Activated effector memory CD4-positive, alpha-beta T cell treated with anti-CD3 and anti-CD28 coated beads, Interleukin-2, amount 50 U/mL, for 16 hours (primary cell): ENCODE measurements at regions not wholly inside any gene's neighbourhood (a gene's known extent, or its start where the extent isn't known, plus 50 kb on each side); places are given as distances from the start of the nearest gene placed in this dataset.
"Not testable (repeated sequence)": the region's sequence is repeated elsewhere in the genome, so short reads cannot be mapped to it uniquely, and the experiment has no call there.

ENCODE experiments used
- DNase-seq: peaks from one replicate; pipeline ENCODE4 v3.0.0-alpha.2; 2020

DNA sequence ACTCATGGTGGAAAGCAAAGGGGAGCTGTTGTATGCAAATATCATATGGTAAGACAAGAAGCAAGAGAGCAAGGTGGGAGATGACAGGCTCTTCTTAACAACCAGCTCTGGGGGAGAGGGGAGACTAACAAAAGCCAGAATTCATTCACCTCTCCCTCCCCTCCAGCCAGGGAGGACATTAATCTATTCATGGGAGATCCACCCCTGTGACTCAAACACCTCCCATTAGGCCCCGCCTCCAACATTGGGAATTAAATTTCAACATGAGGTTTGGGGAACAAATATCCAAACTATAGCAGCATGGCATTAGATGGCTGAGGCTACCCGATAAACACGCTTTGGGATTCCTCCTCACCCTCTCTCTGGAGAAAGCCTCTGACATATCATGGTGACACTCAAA, 210.6 kb downstream of the RHOU start:
- DNase-seq: no peak

DNA sequence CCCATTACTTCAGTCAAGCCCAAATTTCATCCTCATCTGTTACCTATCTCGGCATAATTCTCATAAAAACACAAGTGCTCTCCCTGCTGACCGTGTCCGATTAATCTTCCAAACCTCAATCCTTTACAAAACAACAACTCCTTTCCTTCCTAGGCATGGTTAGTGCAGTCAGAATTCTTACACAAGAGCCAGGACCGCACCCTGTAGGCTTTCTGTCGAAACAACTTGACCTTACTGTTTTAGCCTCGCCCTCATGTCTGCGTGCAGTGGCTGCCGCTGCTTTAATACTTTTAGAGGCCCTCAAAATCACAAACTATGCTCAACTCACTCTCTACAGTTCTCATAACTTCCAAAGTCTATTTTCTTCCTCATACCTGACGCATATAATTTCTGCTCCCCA, 214.3 kb downstream of the RHOU start:
- DNase-seq: not testable (repeated sequence)

DNA sequence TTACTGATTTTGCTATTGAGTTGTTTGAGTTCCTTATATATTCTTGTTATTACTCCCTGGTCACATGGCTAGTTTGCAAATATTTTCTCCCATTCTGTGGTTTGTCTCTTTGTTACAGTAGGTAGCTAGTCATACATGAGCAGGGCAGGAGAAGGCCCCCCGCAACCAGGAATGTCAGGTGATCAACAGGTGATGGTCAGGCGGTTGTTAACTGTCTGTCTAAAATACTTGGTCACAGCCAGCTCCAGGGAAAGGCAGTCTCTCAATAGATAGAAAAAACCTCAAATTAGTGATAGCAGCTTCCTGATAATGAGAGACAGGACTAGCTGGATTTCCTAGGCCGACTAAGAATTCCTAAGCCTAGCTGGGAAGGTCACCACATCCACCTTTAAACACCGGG, 217.9 kb downstream of the RHOU start:
- no peak for DNase-seq

DNA sequence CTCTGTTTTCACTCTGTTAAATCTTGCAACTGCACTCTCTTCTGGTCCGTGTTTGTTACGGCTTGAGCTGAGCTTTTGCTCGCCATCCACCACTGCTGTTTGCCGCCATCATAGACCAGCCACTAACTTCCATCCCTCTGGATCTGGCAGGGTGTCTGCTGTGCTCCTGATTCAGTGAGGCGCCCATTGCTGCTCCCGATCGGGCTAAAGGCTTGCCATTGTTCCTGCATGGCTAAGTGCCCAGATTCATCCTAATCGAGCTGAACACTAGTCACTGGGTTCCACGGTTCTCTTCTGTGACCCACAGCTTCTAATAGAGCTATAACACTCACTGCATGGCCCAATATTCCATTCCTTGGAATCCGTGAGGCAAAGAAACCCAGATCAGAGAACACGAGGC, 218.5 kb downstream of the RHOU start:
- not testable (repeated sequence) for DNase-seq

DNA sequence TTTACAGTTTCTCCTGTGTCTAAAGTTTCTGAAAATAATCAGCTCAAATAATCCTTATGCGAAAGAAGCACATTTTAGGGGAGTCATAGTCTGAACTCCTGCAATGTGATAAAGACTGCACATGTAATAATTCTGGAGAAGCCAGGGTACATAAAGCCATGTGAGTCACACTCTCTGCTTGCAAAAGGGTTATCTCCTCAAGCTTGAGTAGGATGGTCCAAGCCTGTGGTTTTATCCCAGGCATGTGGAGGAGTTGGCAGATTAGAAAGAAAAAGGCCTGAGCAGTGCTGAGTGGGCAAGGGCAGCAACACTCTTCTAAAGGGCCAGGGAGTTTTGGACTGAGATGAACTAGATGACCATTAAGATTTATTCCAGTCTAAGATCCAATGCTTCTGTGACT, 220.4 kb downstream of the RHOU start:
- DNase-seq: no peak

DNA sequence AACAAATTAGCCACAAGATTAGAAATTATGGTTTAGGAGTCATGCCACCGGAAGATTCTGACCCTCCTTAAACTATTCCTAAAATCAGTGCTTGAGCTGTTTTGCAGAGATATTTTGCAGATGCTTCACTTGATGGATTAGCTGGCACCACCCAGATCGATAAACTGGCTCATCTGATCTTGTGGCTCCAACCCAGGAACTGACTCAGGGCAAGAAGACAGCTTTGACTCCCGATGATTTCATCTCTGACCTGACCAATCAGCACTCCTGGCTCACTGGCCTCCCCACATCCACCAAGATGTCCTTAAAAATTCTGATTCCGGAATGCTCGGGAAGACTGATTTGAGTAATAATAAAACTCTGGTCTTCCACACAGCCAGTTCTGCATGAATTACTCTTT, 221.6 kb downstream of the RHOU start:
- DNase-seq: no peak

DNA sequence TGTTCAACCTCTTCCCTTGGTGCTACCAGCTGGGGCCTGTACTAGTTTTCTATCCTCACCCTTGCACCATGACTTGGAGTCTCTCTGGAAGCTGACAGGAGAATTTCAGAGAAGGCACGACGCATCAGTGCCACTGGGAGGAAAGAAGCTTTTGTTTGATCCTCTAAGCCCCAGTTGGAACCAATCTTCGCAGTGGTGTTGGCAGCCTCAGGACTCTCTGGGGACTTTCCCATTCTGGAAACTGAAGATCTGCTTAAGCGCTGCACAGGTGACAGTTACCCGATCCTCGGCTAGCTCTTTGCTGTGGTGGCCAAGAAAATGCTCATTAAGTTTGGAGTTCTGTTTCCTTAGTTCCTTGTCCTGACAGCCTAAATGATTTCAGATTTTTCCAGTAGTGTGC, 222.3 kb downstream of the RHOU start:
- no peak for DNase-seq

DNA sequence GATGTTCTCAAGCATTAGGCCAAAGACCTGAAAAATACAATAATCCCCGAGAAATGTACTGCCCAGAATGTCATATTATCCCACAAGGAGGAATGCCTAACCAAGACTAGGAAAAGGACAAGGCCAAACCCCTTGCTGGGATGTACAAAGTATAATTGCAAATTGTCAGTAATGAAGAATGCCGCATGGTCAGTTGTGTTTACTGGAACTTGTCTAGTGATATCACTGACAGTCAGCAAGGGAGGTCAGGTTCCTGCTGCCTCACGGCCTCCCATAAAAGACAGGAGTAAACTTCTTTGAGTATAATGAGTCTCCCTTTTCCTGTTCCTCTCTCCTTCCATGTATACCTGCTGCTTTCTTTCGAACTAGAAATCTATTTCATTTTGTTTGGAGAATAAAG, 222.8 kb downstream of the RHOU start:
- DNase-seq: no peak

DNA sequence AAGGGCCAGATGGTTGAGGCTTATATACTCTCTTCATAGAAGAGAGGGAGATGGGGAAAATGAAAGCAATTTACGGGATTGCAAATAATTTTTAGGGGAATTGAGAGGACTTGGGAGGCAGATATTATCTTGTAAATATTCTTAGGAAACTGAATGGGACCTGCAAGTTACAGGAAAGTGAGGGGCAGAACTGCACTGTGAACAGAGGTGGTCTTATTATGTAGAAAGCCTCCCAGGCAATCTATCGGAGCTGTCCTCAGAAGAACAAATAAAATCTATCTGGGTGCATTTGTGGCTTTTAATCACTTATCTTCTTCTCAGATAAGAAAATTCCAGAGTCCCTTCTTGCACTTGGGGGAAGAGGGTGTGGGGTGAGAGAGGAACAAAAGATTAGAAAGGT, 223.5 kb downstream of the RHOU start:
- DNase-seq: no peak

DNA sequence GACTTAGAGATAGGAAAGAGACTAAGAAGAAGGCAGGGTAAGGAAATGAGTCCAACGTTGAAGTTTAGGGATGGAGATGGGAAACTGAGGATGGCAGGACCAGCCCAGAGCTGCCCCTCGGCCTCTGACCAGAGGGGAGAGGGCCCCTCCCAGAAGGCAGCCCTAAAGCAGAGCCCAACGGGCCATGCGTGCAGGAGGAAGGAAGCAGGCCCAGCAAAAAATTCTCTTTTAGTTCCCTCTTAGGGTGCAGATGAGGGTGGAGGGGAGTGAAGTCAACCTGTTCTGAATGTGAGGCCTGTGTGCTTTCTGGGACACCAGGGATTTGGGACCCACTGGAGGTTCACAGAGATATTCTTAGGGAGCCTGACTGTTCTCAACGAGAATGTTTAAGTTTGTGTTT, 225.4 kb downstream of the RHOU start:
- DNase-seq: no peak

DNA sequence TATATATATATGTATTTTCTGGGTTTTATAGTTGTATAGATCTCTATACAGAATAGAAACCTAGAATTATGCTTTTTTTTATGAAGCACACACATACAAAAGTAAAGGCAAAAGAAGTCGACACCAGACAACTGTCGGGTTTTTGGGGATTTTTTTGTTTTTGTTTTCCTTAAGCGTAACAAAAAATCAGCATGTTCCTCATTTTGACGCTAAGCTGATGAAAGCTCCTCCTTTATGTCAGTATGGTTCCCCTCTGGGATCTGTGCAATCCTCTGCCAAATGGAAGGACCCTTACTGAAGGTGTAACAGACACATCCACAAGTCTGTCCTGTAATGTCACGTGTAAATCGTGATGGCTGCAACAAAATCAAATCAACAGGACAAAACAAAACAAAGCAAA, 226.2 kb downstream of the RHOU start:
- no peak for DNase-seq

DNA sequence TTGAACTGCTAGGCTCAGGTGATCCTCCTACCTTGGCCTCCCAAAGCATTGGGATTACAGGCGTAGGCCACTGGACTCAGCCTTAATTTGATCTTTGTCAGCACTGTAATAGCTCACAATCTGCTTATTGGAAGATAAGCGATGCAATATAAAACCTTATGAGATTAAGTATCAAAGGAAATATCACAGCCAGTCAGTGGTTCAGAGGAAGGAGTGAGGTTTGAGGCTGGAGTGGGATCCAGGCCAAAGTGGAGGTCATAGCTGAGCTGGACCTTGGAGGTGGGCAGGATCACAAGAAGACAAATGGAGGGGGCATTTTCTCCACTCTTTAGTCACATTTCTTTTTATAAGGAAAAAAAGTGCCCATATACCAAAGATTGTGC, 228.5 kb downstream of the RHOU start:
- no peak for DNase-seq

DNA sequence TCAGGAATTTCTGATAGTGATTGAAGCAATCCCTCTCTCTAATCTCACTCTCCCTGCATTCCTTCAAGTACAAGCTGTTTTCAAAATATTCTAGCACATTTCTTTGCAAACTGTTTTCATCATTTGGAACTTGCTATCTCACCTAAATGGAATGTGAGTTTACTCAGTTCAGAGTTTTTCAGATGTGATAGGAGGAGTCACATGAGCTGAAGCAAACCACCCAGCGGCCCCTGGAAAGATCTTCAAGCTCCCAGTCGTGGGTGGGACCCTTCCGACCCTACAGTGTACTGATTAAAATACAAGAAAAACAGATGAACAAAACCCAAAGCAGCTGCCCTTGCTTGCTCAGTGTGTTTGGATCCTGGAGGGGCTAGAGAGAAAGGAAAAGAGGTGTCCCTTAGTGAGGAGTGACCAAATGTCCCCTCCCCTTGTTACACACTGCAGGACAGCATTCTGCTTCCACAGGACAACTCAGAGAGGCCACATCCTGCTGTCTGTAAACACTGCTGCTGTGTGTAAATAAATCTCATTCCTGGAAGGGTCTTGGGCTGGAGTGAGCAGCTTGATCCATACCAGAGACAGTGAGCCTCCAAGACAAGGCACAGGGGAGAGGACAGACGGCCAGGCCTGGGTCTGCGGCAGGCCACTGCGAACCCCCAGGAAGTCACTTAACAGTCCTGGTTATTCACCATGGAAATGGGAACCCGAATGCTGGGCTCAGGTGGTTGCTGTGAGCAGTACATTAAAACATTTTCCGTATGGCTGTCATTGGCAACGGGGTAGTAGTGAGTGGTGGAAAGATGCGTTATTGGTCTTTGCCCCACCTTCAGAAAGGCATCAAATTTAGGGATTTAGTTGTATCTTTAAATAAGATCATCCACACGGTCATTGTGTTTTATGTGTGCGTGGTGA, 229.2 kb downstream of the RHOU start:
- DNase-seq: no peak

DNA sequence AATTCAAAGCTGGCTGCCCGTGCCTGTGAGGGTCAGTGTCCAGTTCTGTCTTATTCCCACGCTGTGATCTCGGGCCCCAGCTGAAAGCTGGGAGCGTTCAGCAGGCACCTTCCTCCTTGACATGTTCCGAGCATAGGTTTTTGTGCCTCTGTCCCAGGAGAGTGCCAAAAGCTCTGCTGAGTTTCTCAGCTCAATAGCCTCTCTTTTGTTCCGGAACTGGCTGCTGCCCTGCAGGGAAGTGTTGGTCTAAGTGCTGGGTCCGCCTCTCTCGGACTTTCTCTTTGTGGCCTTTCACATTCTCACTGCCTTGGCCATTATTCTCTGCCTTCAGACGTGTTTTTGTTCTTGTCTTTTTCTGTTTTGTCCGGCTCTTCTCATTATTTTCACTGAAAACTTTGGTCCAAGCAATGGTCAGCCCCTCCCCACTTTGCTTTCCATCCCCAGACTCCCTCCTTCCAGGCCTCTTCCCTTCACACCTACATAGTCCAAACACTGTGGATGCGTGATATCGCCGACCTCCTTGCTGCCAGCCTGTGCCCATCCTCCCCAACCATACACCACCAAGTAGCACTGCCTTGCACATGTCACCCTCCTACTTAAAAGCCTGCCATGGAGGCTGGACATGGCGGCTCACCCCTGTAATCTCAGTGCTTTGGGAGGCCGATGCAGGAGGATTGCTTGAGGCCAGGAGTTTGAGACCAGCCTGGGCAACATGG, 233.8 kb downstream of the RHOU start:
- no peak for DNase-seq

DNA sequence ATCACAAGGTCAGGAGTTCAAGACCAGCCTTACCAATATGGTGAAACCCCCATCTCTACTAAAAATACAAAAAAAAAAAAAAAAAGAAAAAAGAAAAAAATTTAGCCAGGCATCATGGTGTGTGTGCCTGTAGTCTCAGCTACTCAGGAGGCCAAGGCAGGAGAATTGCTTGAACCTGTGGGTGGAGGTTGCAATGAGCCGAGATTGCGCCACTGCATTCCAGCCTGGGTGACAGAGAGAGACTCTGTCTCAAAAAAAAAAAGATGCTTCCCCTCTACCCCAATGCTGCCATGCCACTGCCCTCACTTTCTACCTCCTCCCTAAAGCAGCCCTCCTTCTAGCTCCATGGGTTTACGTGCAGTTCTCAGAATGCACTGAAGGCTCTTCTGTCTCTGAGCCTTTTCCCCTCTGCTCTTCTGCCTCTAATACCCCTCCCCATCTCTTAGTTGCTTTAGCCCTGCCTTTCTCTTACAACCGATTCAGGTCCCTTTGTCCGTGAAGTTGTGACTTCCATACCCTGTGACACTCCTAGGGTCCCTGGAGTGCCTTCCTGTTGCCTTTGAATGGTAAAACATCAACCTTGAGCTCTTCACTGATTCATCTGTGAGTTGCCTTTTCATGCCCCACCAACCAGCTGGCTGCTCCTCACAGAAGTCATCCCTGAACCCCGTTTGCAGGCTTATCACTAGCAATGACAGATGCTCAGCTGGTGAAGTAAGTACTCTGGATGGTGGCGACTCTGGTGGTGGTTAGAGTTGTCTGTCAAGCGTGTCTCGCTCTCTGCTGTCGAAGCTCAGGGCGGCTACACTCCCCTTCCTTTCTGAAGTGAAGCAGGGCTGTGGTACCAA, 234.9 kb downstream of the RHOU start:
- DNase-seq: no peak

DNA sequence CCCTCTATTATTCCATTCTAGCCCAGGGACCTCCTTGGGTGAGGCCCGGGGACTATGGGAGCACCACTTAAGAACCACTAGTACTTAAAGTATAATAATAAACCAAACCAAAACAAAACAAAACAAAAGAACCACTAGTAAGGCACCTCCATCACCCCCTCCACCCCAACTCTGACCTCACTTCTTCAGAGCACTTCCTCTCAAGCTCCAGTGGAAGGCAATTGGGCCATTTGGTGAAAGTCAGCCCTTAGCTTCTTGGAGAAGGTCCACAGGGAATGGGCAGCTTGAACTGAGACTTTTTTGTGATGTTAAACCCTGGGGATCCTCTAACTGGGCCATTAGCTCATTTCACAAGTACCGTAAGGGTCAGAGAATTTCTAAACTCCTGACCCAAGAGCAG, 237.3 kb downstream of the RHOU start:
- no peak for DNase-seq

DNA sequence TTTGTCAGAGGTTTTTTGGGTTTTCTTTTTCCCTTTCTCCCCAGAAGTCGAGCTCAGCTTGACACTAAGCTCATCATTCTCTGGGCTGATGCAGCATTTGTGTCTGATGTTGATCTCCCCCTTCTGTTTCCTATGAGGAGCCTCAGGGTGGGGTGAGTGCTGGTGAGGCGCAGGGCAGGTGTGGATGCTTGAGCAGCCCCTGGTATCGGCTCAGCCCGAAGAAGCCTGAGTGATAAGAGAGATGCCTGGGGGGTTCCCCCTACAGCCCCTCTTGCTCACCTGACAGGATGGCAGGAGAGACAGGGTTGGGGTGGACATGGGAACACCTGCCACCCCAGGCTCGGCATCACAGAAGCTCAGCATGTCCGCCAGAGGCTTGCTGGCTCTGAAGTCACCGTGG, 239.0 kb downstream of the RHOU start:
- DNase-seq: no peak

DNA sequence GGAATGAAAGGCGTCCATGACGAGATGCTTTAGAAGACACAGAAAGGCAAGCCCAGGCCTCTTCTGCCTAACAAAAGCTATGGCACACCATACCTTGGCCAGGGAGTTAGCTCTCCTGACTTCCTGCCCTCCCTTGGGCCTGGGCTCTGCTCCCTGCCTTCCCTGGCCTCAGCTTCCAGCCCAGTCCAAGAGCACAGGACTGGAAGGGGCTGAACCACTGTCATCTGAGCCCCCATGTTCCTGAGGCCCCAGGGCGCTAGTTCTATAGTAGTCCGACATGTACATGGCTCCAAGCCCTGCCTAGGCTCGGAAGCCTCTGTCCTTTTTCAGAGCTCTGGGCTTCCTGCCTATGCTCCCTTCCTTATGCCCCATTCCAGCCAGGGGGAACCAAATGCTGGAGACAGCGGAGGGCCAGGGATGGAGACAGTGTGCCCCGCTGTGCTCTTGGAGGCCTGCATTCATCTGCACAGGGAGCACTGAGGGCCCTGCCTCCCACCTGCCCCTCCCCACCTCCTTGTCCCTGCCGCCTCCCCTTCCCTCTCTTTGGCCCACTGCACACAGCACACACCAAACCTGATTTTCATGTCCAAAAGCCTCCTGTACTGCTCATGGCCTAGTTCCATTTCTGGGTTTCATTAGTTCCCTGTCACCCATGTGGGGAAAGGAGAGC, 240.1 kb downstream of the RHOU start:
- DNase-seq: no peak

DNA sequence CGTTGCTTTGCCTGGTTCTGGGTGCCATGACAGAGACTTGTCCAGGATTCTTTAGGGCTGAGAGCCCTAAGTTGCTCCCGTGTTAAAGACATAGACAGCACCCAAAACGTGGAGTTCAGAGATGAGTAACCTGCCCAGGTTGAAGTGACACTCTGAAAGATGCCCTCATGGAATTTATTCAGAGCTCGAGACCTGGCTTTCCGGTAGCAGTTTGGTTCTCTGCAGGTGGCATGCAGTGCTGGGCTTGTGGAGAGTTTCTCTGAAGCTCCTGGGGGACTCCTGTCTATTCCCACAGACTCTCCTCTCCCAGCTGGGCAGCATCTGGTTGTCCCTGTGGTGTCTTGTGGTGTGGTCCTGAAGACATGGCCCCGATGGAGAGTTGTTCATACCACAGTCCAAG, 241.0 kb downstream of the RHOU start:
- no peak for DNase-seq

DNA sequence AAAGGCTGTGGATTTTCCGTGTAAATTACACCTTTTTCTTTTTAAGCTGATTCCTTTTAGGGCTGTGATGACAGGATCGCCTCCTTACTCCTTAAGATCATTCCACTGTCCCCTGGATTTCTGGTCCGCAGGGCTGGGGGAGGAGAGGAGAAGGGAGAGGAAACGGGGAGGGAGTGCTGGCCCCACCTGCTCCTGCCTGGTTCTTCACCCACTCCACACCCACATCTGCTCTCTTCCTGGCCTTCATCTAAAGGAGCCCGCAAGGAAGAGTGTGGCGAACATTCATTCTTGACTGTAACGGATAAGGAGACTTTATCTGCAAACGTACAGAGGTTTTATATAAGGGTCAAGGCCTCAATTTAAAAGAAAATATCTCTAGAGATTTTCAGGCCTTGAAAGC, 242.0 kb downstream of the RHOU start:
- DNase-seq: no peak

DNA sequence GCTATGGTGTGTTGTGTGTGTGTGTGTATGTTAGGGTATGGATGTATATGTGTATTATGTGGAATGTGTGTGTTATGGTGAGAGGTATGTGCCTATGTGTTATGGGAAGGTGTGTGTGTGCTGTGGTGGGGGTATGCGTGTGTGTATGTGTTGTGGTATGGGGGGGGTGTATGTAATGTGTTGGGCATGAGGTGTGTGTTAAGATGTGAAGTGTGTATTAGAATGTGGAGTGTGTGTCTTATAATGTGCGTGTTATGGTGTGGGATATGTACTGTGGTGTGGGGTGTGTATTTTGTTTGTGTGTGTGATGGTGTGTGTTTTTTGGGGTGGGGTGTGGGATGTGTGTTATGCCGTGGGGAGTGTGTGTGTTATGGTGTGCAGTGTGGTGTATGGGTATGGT, 242.5 kb downstream of the RHOU start:
- no peak for DNase-seq

DNA sequence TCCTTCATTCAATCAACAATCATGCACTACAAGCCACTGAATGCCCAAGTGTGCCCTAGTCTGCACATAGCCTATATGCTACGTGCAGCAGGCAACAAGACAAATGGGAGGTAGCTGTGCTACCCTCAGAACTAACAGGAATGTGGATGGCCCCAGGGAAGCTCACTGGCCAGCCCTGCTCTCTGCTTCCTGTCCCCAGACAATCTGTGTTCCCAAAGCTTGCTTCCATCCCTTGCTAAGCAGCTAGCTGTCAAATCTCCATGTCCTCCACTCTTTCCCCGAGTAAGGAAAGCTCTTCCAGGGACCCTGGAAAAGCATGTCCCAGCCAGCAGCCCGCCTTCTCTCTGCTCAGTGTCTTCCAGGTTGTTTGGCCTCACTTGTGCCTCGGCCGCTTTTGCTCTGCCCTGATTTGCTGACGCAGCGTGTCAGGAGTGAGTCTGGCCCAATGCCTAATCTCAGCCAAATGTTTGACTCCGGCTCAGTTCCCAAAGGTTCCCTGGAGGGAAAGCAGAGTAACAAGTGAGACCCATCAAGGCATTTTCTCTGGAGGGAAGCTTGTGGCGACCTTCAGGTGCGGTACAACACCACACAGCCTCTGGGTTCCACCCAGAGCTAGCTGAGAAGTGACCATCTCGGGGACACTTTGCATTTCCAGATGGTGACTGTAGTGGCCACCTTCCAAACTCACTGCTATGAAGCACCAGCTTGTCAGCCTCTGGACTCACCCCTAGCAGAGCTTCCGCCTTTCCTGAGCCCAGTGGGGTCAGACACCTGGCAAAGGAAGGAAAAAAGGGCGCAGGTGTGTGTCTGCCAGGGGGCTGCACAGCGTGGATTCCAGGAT, 243.4 kb downstream of the RHOU start:
- peak; percentile 38 for DNase-seq
